Pancreas (tissue), 10 donors: ENCODE measurements at regions not wholly inside any gene's neighbourhood (a gene's known extent, or its start where the extent isn't known, plus 50 kb on each side); places are given as distances from the start of the nearest gene placed in this dataset.

Source experiments
- ATAC-seq, 4 donors: fragments of 200-7000 bp; cut with Tn5 transposase; one replicate each; pipeline versions ENCODE4 v1.8.0 to v1.9.1; 2020; ENCODE audit warnings: mild to moderate bottlenecking in 4 of 4, moderate library complexity in 4 of 4
- DNase-seq, 6 donors: peaks; one replicate each; pipeline ENCODE4 v3.0.0-alpha.2; 2020
- FAIRE-seq: peaks from 2 replicates; lab custom pipeline; 2012; peaks lifted over from hg19 to GRCh38; lab: Jason Lieb, UNC
- H3K27ac ChIP-seq, 4 donors: fragments of 200-600 bp; sonication (generic); 1 replicate in 3 of 4; 2 replicates in 1 of 4; pipeline versions ENCODE4 v1.5.0 to v1.8.0; 2020
- H3K27me3 ChIP-seq, 4 donors: fragments of 200-600 bp; one replicate each; pipeline ENCODE4 v1.8.0; 2021
- H3K36me3 ChIP-seq, 3 donors: fragments of 200-600 bp; sonication (generic) in 1 of 3; one replicate each; pipeline versions ENCODE4 v1.5.0 to v1.8.0; 2020 to 2021
- H3K4me1 ChIP-seq, 3 donors: fragments of 200-600 bp; one replicate each; pipeline ENCODE4 v1.8.0; 2021
- H3K4me3 ChIP-seq, 4 donors: fragments of 200-600 bp; sonication (generic) in 2 of 4; one replicate each; pipeline versions ENCODE4 v1.5.0 to v1.8.0; 2020 to 2021
- H3K9me3 ChIP-seq, 4 donors: fragments of 200-600 bp; one replicate each; pipeline ENCODE4 v1.8.0; 2021
- WGBS, 2 donors: extraction: QIAGEN DNeasy Blood & Tissue Kit; methylation state at CpG; one replicate each; pipeline ENCODE4 v1.1.7; 2013; 5-methylcytosine and 5-hydroxymethylcytosine counted together
- intact Hi-C, 3 donors: fragments of 100-400 bp; cut with DNase I; formaldehyde crosslinking; loops; one replicate each; pipeline versions ENCODE4 v1.11.1 to v1.14.2; 2022
- TF ChIP-seq, protein P1 (sequence below), 4 donors: fragments of 200-600 bp; sonication (generic) in 3 of 4; IDR thresholded peaks; one replicate each; pipeline versions ENCODE4 v1.5.0 to v1.8.0; 2021; ENCODE audit warnings: antibody characterized with exemption in 4 of 4
- donor health status: healthy with polysubstance abuse.
- donor health status: DM: no; HTN: no; CAD: no; lungs with moderate emphysema.
- donor health status: DM: no; HTN: no; CAD: no.
- donor health status: control.
- donor health status: control.
- donor health status: Bipolar disorder and iron deficiency.
- donor health status: DM: yes; HTN: yes; CAD: no.
- donor health status: DM: no; HTN: no; CAD: no.
- donor health status: DM: no; HTN: no; CAD: no.
- donor health status: DM: yes; HTN: yes; CAD: no.

DNA sequence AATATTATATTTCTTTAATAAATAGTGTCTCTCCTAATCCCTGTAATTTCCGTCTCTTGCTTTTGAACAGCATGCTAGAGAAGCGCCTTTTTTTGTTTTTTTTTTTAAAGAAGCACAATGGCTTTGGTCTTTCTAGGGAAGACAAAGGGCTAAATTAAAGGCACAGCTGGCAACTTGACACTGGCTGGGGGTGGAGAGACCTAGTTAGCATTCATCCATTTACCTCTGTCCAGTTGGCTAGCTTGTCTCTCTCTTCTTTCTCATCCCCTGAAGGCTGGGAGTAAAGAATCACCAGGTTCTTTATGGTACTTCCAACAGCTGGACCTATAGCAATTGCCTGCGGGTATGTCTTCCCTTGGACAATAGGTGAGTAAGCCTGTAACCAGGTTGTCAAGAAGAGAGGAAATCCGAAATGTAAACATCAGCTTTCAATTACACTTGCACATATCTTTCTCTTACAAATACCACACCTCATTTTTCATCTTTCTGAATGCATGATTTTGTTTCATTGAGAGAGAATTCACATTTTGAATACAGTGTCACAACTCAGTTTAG, 178.4 kb upstream of the GPR101 start:
- Histone ChIP-seq H3K27me3 (no peaks in the 10 kb centered on the region), H3K36me3 (no peaks in the 10 kb centered on the region), H3K27ac (no peak overlapping the region), H3K9me3 (no peaks in the 10 kb centered on the region), H3K4me1 (no peaks in the 10 kb centered on the region), H3K4me3 (no peak overlapping the region)
- FAIRE-seq (no peak), ATAC-seq (no peak), DNase-seq (no peak)
- WGBS, 2 donors, result 29 to 57% methylated on average over 4 of the region's 4 CpGs
- TF ChIP-seq, protein P1, sequence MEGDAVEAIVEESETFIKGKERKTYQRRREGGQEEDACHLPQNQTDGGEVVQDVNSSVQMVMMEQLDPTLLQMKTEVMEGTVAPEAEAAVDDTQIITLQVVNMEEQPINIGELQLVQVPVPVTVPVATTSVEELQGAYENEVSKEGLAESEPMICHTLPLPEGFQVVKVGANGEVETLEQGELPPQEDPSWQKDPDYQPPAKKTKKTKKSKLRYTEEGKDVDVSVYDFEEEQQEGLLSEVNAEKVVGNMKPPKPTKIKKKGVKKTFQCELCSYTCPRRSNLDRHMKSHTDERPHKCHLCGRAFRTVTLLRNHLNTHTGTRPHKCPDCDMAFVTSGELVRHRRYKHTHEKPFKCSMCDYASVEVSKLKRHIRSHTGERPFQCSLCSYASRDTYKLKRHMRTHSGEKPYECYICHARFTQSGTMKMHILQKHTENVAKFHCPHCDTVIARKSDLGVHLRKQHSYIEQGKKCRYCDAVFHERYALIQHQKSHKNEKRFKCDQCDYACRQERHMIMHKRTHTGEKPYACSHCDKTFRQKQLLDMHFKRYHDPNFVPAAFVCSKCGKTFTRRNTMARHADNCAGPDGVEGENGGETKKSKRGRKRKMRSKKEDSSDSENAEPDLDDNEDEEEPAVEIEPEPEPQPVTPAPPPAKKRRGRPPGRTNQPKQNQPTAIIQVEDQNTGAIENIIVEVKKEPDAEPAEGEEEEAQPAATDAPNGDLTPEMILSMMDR (IDR thresholded peaks at IDR 0.05), result no peak
- intact Hi-C loops, result no loop called here

DNA sequence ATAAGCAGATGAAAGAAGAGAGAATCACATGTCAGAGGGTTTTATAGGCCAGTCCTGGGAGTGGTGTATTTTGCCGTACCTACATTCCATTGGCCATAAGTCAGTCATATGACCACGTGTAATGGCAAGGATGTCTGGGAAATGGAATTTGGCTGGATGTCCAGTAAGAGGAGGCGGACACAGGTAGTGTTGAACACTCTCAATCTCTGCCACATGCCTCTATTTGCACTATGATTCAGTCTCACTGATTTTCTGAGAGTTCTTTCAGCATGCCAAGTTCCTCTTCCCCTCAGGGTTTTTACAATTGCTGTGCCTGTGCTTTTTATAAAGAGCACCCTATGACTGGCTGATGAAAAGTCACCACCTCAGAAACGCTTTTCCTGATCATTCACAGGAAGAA, 164.2 kb upstream of the GPR101 start:
- DNase-seq (no peak), FAIRE-seq (no peak), ATAC-seq (no peak)
- intact Hi-C loops, result no loop called here
- Histone ChIP-seq H3K36me3 (no peaks in the 10 kb centered on the region), H3K27ac (no peak overlapping the region), H3K4me1 (no peaks in the 10 kb centered on the region), H3K27me3 (peaks cover 0 to 5% (median 0%) of the 10 kb centered on the region in 4 donors), H3K4me3 (no peak overlapping the region), H3K9me3 (no peaks in the 10 kb centered on the region)
- WGBS, 2 donors, result 47 to 50% methylated on average over 4 of the region's 4 CpGs
- TF ChIP-seq, protein P1 (IDR thresholded peaks at IDR 0.05), result no peak

DNA sequence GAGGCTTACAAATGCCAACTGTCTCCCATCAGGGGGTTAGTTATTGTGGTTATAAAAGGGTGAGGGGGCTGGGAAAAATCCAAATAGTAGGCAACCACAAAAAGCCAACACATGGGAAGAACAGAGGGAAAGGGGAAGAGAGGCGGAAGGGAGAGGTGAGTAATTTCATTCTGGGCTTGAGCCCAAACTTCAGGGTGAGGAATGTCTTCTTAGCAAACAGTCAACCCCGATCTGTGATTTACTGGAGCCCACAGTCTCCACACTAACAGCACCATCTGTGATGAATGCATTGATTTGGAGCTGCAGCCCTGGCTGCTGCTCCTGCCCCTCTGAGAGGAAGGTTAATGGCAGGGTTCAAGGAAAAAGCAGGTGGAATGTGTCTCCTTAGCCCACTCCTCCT, 162.2 kb upstream of the GPR101 start:
- no peaks in the 10 kb centered on the region for H3K9me3 ChIP-seq
- H3K36me3 ChIP-seq, result no peaks in the 10 kb centered on the region
- H3K4me3 ChIP-seq, result no peak overlapping the region
- H3K4me1 ChIP-seq, result no peaks in the 10 kb centered on the region
- H3K27me3 ChIP-seq, result peaks cover 0 to 6% (median 0%) of the 10 kb centered on the region in 4 donors
- DNase-seq, result no peak
- H3K27ac ChIP-seq, result no peak overlapping the region
- ATAC-seq, result peak in 1 of 4 donors; percentile 41
- 20 to 28% methylated on average over 2 of the region's 2 CpGs for WGBS, 2 donors
- TF ChIP-seq, protein P1 (IDR thresholded peaks at IDR 0.05), result no peak
- intact Hi-C loops, result no loop called here
- FAIRE-seq, result no peak

DNA sequence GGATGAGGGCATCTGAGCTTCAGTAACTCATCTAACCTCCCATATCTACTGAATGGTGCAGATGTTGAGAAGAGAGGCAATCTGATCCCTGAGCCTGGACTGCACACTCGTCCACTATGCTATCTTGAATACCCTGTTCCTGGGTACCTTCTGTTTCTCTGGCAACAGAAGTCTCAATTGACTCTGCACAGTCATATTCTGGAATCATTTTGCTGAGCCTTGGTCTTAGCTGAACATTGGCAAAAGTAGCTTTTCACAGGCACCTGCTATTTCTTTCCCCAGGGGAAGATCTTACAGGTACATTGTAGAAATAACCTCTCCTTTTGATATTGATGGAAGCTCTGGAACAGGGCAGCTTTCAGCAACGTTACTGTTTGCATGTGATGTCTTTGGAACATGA, 161.5 kb upstream of the GPR101 start:
- FAIRE-seq, result no peak
- whole genome bisulfite sequencing, 2 donors, result 10 to 22% methylated on average over 2 of the region's 2 CpGs
- intact Hi-C loops, result no loop called here

GRCh38 chrX:137194164-137194563, 160.4 kb upstream of the GPR101 start:
- H3K4me1 ChIP-seq, result no peaks in the 10 kb centered on the region
- no peak overlapping the region for H3K4me3 ChIP-seq
- TF ChIP-seq, protein P1 (IDR thresholded peaks at IDR 0.05), result peak in 2 of 4 donors; percentile 13 to 36
- H3K36me3 ChIP-seq, result no peaks in the 10 kb centered on the region
- H3K27ac ChIP-seq, result no peak overlapping the region
- WGBS, 2 donors, result 7 to 9% methylated on average over 3 to 4 of the region's 4 CpGs
- H3K27me3 ChIP-seq, result peaks cover 0 to 9% (median 0%) of the 10 kb centered on the region in 4 donors
- FAIRE-seq (no peak), ATAC-seq (peak in 3 of 4 donors; percentile 51 to 79 (median 57)), DNase-seq (peak in 3 of 6 donors; percentile 3 to 25 (median 14))
- no peaks in the 10 kb centered on the region for H3K9me3 ChIP-seq
- intact Hi-C loops, result no loop called here

More for the DNA sequence above, 161.5 kb upstream of the GPR101 start:
- Histone ChIP-seq H3K27ac (no peak overlapping the region), H3K4me1 (no peaks in the 10 kb centered on the region), H3K9me3 (no peaks in the 10 kb centered on the region), H3K4me3 (no peak overlapping the region), H3K36me3 (no peaks in the 10 kb centered on the region), H3K27me3 (peaks cover 0 to 13% (median 0%) of the 10 kb centered on the region in 4 donors)
- DNase-seq (no peak), ATAC-seq (no peak)
- TF ChIP-seq, protein P1 (IDR thresholded peaks at IDR 0.05), result no peak
